Loucy (cell line): ENCODE measurements at regions not wholly inside any gene's neighbourhood (a gene's known extent, or its start where the extent isn't known, plus 50 kb on each side); places are given as distances from the start of the nearest gene placed in this dataset.

Source experiments
- H2AFZ ChIP-seq: fragments of 200-600 bp; sonication (generic); 2 replicates; pipeline ENCODE4 v1.6.0; 2016; ENCODE audit warnings: antibody characterized with exemption, mild to moderate bottlenecking, low read length, moderate library complexity
- H3F3A ChIP-seq: fragments of 200-600 bp; 2 replicates; pipeline ENCODE4 v1.6.0; 2016; ENCODE audit warnings: antibody characterized with exemption, low read depth, mild to moderate bottlenecking
- H3K27me3 ChIP-seq: fragments of 200-600 bp; sonication (generic); 2 replicates; pipeline ENCODE4 v1.6.1; 2014; ENCODE audit warnings: low read length, mild to moderate bottlenecking; ENCODE audit not compliant: insufficient read depth, poor library complexity, severe bottlenecking
- H3K36me3 ChIP-seq: fragments of 200-600 bp; sonication (generic); 2 replicates; pipeline ENCODE4 v1.6.1; 2016; ENCODE audit warnings: low read length; ENCODE audit not compliant: insufficient read depth
- H3K4me1 ChIP-seq: fragments of 200-600 bp; sonication (generic); 2 replicates; pipeline ENCODE4 v1.5.1; 2014; ENCODE audit warnings: low read length, mild to moderate bottlenecking; ENCODE audit not compliant: insufficient read depth, poor library complexity, severe bottlenecking
- H3K4me2 ChIP-seq: fragments of 200-600 bp; sonication (generic); 2 replicates; pipeline ENCODE4 v1.6.0; 2014; ENCODE audit warnings: antibody characterized with exemption, low read length, low read depth, mild to moderate bottlenecking; ENCODE audit not compliant: poor library complexity, severe bottlenecking
- H3K4me3 ChIP-seq: fragments of 200-600 bp; sonication (generic); 2 replicates; pipeline ENCODE4 v1.5.1; 2014; ENCODE audit warnings: low read length, mild to moderate bottlenecking, mixed read lengths; ENCODE audit not compliant: poor library complexity, severe bottlenecking
- H3K79me2 ChIP-seq: fragments of 200-600 bp; sonication (generic); 2 replicates; pipeline ENCODE4 v1.6.1; 2014; ENCODE audit warnings: low read length; ENCODE audit not compliant: insufficient read depth
- H3K9ac ChIP-seq: fragments of 200-600 bp; sonication (generic); 2 replicates; pipeline ENCODE4 v1.6.0; 2014; ENCODE audit warnings: mild to moderate bottlenecking, low read depth, low read length, moderate library complexity; ENCODE audit not compliant: poor library complexity, severe bottlenecking
- H3K9me2 ChIP-seq: fragments of 200-600 bp; sonication (generic); replicated peaks from 2 replicates; pipeline ENCODE4 v1.6.1; 2016; ENCODE audit warnings: low read depth, low read length, mixed read lengths
- H3K9me3 ChIP-seq: fragments of 200-600 bp; sonication (generic); 2 replicates; pipeline ENCODE4 v1.6.1; 2014; ENCODE audit warnings: mild to moderate bottlenecking, antibody characterized with exemption, low read length, low read depth; ENCODE audit not compliant: insufficient read depth
- H4K20me1 ChIP-seq: fragments of 200-600 bp; sonication (generic); 2 replicates; pipeline ENCODE4 v1.6.0; 2014; ENCODE audit warnings: antibody characterized with exemption, low read length, mild to moderate bottlenecking; ENCODE audit not compliant: insufficient read depth, poor library complexity, severe bottlenecking
- EZH2phosphoT487 ChIP-seq: fragments of 200-600 bp; IDR thresholded peaks from 2 replicates; pipeline ENCODE4 v1.6.1; 2018; ENCODE audit warnings: antibody characterized with exemption, mild to moderate bottlenecking, moderate library complexity, borderline replicate concordance
- TF ChIP-seq, protein P1 (sequence below): fragments of 200-600 bp; sonication (generic); conservative IDR thresholded peaks from 2 replicates; pipeline ENCODE4 v1.5.1; 2014; ENCODE audit warnings: mild to moderate bottlenecking, antibody characterized with exemption, low read length

GRCh38 chr22:27467711-27468110, 333.8 kb downstream of the MN1 start:
- Histone ChIP-seq H3F3A (no peaks in the 10 kb centered on the region), H3K4me2 (no peak overlapping the region), H3K9me3 (no peaks in the 10 kb centered on the region), H4K20me1 (no peaks in the 10 kb centered on the region), H3K27me3 (no peaks in the 10 kb centered on the region), H3K9ac (no peak overlapping the region), H3K9me2 (no peaks in the 10 kb centered on the region), H3K4me3 (no peak overlapping the region), H2AFZ (no peak overlapping the region), H3K79me2 (no peaks in the 10 kb centered on the region), H3K36me3 (no peaks in the 10 kb centered on the region), H3K4me1 (no peaks in the 10 kb centered on the region)
- TF ChIP-seq, protein P1, sequence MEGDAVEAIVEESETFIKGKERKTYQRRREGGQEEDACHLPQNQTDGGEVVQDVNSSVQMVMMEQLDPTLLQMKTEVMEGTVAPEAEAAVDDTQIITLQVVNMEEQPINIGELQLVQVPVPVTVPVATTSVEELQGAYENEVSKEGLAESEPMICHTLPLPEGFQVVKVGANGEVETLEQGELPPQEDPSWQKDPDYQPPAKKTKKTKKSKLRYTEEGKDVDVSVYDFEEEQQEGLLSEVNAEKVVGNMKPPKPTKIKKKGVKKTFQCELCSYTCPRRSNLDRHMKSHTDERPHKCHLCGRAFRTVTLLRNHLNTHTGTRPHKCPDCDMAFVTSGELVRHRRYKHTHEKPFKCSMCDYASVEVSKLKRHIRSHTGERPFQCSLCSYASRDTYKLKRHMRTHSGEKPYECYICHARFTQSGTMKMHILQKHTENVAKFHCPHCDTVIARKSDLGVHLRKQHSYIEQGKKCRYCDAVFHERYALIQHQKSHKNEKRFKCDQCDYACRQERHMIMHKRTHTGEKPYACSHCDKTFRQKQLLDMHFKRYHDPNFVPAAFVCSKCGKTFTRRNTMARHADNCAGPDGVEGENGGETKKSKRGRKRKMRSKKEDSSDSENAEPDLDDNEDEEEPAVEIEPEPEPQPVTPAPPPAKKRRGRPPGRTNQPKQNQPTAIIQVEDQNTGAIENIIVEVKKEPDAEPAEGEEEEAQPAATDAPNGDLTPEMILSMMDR, result no peak
- TF ChIP-seq EZH2phosphoT487, result no peak

DNA sequence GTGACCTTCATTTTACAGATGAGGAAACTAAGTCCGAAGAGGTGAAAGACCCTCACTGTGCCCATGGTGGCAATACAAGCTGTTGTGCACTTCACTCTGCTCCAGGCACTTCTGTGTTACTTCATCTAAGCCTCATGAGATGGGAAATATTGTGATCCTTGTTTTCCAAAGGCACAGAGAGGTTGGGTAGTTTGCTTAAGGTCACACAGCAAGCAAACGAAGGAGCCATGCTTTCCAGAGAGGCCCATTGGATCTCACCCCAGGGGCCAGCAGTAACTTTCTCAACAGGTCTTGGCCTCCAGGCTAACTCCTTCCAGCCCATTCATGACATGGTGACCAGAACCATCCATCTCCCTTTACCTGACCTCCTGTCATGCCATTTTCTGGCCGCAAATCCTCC, 332.8 kb downstream of the MN1 start:
- Histone ChIP-seq H3K9ac (no peak overlapping the region), H3K9me2 (no peaks in the 10 kb centered on the region), H3K79me2 (no peaks in the 10 kb centered on the region), H3K27me3 (no peaks in the 10 kb centered on the region), H2AFZ (no peak overlapping the region), H3F3A (no peaks in the 10 kb centered on the region), H4K20me1 (no peaks in the 10 kb centered on the region), H3K4me1 (no peaks in the 10 kb centered on the region), H3K36me3 (no peaks in the 10 kb centered on the region), H3K9me3 (no peaks in the 10 kb centered on the region), H3K4me3 (no peak overlapping the region), H3K4me2 (no peak overlapping the region)
- no peak for TF ChIP-seq EZH2phosphoT487
- TF ChIP-seq, protein P1, result no peak

DNA sequence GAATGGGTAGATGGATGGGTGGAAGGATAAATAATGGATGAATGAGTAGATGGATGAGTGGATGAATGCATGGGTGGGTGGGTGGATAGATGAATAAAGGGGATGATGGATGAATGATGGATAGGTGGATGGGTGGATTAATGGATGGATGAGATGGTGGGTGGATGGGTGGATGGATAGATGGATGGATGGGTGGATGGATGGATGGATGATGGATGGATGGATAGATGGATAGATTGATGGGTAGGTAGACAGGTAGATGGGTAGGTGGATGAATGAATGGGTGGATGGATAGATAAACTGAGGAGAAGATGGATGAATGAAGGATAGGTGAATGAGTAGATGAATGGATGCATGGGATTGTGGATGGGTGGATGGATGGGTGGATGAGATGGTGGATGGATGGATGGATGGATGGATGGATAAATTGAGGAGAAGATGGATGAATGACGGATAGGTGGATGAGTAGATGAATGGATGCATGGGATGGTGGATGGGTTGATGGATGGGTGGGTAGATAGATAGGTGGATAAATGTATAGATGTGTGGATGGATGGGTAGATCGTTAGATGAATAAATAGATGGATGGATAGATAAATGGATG, 331.3 kb downstream of the MN1 start:
- Histone ChIP-seq H2AFZ (no peak overlapping the region), H3K4me2 (no peak overlapping the region), H4K20me1 (no peaks in the 10 kb centered on the region), H3K4me3 (no peak overlapping the region), H3K9me2 (no peaks in the 10 kb centered on the region), H3F3A (no peaks in the 10 kb centered on the region), H3K79me2 (no peaks in the 10 kb centered on the region), H3K36me3 (no peaks in the 10 kb centered on the region), H3K9me3 (no peaks in the 10 kb centered on the region), H3K27me3 (no peaks in the 10 kb centered on the region), H3K9ac (no peak overlapping the region), H3K4me1 (no peaks in the 10 kb centered on the region)
- no peak for TF ChIP-seq EZH2phosphoT487
- TF ChIP-seq, protein P1, result no peak
